Central memory CD8-positive, alpha-beta T cell (primary cell): ENCODE measurements at regions not wholly inside any gene's neighbourhood (a gene's known extent, or its start where the extent isn't known, plus 50 kb on each side); places are given as distances from the start of the nearest gene placed in this dataset.

Source experiments
- ATAC-seq: fragments of 150-1000 bp; cut with Tn5 transposase; replicated peaks from 2 replicates; pipeline ENCODE4 v1.10.0; 2022; ENCODE audit warnings: mild to moderate bottlenecking, moderate FRiP score, moderate number of reproducible peaks; ENCODE audit not compliant: poor library complexity, severe bottlenecking; ENCODE audit errors: extremely low read depth
- DNase-seq, 2 donors: peaks; one replicate each; pipeline ENCODE4 v3.0.0; 2021; ENCODE audit warnings: low spot score in 2 of 2
- H3K27ac Mint-ChIP-seq: one replicate; pipeline ENCODE4 v1.8.0; 2022; ENCODE audit warnings: low read depth, mild to moderate bottlenecking, moderate library complexity, mixed read lengths
- H3K27me3 Mint-ChIP-seq: one replicate; pipeline ENCODE4 v1.8.0; 2022; ENCODE audit warnings: mixed read lengths
- H3K36me3 Mint-ChIP-seq: one replicate; pipeline ENCODE4 v1.8.0; 2022; ENCODE audit warnings: mild to moderate bottlenecking, moderate library complexity, mixed read lengths; ENCODE audit not compliant: insufficient read depth
- H3K4me1 Mint-ChIP-seq: one replicate; pipeline ENCODE4 v1.8.0; 2022; ENCODE audit warnings: mixed read lengths
- H3K4me3 Mint-ChIP-seq: one replicate; pipeline ENCODE4 v1.8.0; 2022; ENCODE audit warnings: mild to moderate bottlenecking, moderate library complexity, mixed read lengths
- H3K9me3 Mint-ChIP-seq: one replicate; pipeline ENCODE4 v1.8.0; 2022; ENCODE audit warnings: mixed read lengths

DNA sequence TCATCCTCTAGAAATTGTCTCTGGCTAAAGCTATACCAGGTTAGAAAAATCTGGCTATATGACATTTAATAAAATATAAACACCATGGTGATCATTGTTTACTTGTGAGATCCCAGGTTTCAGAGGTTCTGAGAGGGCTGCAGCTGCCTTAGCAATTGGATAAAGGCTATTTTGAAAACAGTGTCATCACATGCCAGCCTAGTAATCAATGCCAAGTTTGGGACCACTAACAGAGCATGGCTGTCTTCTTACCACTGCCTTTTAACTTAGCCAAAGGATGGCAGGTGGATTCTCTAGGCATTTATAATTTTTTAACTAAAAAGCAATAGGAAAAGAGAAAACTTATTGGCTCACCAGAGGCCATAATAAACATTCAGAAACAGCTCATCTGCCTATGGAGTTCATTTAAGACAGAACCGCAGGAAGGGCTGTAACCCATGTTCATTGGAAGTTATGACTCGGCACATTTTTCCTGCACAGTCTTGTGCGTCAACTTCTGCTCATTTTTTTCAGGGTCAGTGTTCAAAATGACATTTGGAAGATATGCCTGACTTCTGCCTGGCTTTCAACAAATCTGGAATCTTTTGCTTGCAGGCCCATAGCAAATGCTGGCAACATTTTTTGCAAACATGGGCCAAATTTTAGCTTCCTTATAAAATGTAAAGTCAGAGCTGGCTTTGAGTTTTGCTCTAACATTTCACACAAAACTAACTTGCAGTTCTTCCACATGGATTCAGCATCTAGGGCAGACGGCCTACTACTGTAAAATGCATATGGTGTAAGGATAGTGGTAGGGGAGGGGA lies 476.0 kb upstream of the TBL1XR1 start:
- no peak overlapping the region for H3K4me3 Mint-ChIP-seq
- DNase-seq, result no peak
- no peak overlapping the region for H3K27ac Mint-ChIP-seq

DNA sequence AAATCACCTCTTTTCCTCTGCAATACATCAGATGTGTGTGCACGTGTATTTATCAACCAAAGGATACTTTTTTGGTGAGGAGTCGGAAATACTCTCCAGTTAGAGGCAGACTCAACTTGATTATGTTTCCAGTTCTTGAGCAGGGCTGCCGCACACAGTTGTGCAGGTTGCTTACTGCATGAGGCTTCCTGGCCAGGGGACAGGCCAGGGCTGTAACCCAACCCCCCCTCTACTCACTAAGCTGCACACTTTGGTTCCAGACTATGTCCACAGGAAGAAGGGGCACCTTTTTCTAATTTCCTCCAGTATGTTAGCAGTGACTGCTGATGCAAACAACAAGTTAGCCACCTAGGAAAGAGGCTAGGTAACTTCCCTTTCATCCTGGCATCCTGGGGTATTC lies 476.9 kb upstream of the TBL1XR1 start:
- DNase-seq (no peak), ATAC-seq (no peak)
- Mint-ChIP-seq H3K4me3 (no peak overlapping the region), H3K27ac (no peak overlapping the region), H3K36me3 (no peaks in the 10 kb centered on the region), H3K4me1 (peaks cover 6% of the 10 kb centered on the region), H3K9me3 (no peaks in the 10 kb centered on the region), H3K27me3 (no peaks in the 10 kb centered on the region)

More for the DNA sequence above, 476.0 kb upstream of the TBL1XR1 start:
- Mint-ChIP-seq H3K36me3 (no peaks in the 10 kb centered on the region), H3K9me3 (no peaks in the 10 kb centered on the region), H3K27me3 (no peaks in the 10 kb centered on the region), H3K4me1 (no peaks in the 10 kb centered on the region)
- no peak for ATAC-seq

DNA sequence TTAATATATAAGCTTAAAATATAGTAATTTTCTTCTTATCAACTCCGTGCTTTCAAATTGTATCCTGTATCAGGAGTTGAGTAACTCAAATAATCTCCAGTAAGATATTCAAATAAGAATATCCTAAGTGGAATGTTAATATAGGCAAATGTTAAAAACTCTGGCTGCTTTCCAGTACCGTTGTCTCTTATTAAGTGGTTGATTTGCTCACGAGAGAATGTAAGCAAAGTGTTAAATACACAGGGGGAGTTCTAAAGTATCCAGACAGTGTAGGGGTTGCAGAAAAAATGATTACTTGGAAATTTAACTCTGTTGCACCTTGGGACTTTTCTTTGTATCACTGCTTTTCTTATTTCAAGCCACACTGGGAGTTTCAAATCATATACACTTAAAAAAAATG lies 478.9 kb upstream of the TBL1XR1 start:
- no peak for ATAC-seq
- Mint-ChIP-seq H3K27ac (no peak overlapping the region), H3K4me1 (peaks cover 18% of the 10 kb centered on the region), H3K4me3 (no peak overlapping the region), H3K36me3 (no peaks in the 10 kb centered on the region), H3K27me3 (no peaks in the 10 kb centered on the region), H3K9me3 (no peaks in the 10 kb centered on the region)
- DNase-seq, result no peak

DNA sequence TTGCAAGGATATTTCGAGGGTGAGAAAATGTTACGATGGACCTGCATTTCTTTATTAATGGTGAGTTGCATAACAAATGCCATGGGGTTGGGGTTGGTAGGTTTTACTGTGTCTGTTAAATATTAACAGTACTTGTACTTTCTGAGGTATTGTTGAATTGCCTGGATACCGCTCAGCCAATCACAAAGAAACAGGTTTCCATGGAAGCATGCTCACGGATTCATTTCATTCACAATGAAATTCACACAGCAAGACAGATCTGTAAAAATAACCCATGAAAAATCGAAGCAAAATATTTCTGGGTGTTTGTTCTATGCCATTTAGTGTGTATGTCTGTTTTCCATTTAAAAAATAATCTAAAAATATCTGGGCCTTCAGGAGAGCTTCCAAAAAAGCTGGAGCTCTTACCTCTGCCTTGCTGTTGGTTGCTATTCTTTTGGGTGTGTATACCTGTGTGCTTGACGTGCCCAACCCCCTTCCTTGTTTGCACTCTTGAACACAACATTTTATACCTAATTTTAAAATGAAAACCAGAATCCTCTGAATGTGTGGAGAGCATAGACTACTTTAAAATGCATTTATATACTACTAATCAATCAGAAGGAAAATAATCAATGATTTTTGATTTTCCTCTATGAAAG lies 479.8 kb upstream of the TBL1XR1 start:
- Mint-ChIP-seq H3K4me1 (peaks cover 27% of the 10 kb centered on the region), H3K4me3 (no peak overlapping the region), H3K27me3 (no peaks in the 10 kb centered on the region), H3K9me3 (no peaks in the 10 kb centered on the region), H3K27ac (no peak overlapping the region), H3K36me3 (no peaks in the 10 kb centered on the region)
- ATAC-seq, result no peak
- DNase-seq, result no peak

DNA sequence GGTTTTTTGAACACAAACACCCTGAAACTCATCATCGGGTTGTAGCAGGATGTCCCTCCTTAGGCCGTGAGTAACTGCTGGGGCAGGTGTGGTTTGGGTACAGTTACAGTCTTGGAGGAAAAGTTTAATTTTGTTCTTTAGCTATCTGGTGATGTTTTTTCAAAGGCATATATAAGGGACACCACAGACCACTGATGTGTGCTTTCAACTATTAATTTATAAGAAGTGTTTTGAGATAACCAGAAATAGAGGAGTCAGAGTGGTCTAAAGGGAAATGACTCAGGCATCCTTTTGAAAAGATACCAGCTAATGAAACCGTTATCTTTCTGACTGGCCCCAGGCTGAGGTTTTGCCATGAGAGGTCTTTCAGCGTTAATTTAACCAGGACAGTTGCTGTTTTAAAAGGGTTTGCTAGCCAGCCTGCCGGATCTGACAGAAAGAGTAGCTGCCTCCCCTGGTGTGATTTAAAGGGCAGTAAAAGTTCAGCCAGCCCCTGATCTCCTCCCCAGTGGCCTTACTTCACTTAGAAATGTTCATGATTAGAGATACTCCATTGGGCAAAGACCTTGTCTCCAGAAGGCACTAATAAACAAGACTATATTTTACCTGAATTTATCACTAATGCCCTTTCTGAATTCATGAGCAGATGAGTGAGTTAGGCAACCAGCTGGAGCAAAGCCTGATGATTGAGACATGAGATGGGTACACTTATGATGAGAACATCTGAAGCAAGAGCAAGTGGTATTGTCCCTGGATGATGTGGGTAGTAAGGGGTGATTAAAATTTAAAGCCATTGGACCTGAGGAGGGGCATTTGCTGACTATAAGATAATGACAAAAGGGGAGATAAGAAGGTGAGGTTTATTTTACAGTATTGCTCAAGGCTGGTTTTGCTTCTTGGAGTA lies 482.5 kb upstream of the TBL1XR1 start:
- DNase-seq (no peak), ATAC-seq (peak; percentile 45)
- Mint-ChIP-seq H3K9me3 (no peaks in the 10 kb centered on the region), H3K27me3 (no peaks in the 10 kb centered on the region), H3K4me3 (no peak overlapping the region), H3K27ac (peak overlapping the region; percentile 72), H3K36me3 (peaks cover 1% of the 10 kb centered on the region), H3K4me1 (peaks cover 47% of the 10 kb centered on the region)

DNA sequence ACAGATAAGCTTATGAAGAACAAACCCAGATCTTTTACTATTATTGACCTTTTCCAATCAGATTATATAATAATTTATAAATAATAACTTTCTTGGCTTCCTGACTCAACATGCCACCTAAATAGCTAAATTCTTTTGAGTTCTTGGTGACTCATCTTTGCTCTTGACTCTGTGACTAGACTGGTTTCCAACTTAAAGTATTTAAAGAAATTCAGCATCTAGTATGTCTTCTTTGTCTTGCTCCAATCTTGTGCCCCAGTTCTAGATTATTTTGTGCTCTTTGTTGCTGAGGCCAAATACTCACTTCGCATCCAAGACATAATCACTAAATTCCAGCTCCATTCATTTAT lies 483.2 kb upstream of the TBL1XR1 start:
- H3K36me3 Mint-ChIP-seq, result peaks cover 1% of the 10 kb centered on the region
- peaks cover 47% of the 10 kb centered on the region for H3K4me1 Mint-ChIP-seq
- H3K4me3 Mint-ChIP-seq, result no peak overlapping the region
- no peaks in the 10 kb centered on the region for H3K27me3 Mint-ChIP-seq
- ATAC-seq (no peak), DNase-seq (no peak)
- no peaks in the 10 kb centered on the region for H3K9me3 Mint-ChIP-seq
- peak overlapping the region; percentile 72 for H3K27ac Mint-ChIP-seq

DNA sequence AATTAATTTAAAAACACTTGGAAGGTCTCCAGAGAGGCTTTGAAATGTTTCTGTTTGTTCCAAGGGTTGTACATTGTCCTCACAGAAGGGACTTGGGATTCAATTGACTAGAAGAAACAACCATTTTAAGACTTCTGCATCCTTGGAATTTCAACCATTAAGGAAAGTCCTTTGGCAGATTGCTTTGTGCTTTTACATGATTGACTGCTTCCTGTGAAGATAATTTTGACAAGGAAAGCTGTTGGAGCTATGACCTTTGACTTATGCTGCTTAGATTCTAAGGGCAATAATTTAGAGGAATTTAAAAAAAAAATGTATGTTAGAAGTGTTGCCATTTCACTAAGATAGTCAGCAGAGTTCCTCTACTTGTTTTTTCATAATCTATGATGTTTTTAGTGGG lies 483.9 kb upstream of the TBL1XR1 start:
- no peak for ATAC-seq
- Mint-ChIP-seq H3K9me3 (no peaks in the 10 kb centered on the region), H3K36me3 (peaks cover 1% of the 10 kb centered on the region), H3K27me3 (no peaks in the 10 kb centered on the region), H3K4me3 (no peak overlapping the region), H3K27ac (peak overlapping the region; percentile 8), H3K4me1 (peaks cover 47% of the 10 kb centered on the region)
- DNase-seq, result no peak

DNA sequence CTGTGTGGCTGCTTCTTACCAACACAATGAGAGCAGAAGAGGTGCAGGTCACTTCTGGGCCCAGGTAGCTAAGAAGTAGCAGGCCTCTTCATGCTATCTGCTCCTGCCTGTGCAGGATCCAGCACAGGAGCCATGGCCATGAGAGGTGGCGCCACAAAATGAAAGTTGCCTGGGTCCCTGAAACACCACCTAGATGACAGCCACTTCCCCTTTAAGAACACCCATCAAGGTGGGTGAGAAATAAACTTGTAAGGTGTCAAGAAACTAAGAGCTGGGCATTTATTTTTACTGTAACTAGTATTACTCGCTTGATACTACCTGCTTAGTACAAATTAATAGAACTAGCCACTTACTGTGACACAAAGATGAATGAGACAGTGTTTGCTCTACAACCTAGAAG lies 484.6 kb upstream of the TBL1XR1 start:
- H3K27ac Mint-ChIP-seq, result peak overlapping the region; percentile 8
- DNase-seq (no peak), ATAC-seq (peak; percentile 25)
- H3K9me3 Mint-ChIP-seq, result no peaks in the 10 kb centered on the region
- H3K36me3 Mint-ChIP-seq, result peaks cover 1% of the 10 kb centered on the region
- no peaks in the 10 kb centered on the region for H3K27me3 Mint-ChIP-seq
- peak overlapping the region; percentile 55 for H3K4me3 Mint-ChIP-seq
- H3K4me1 Mint-ChIP-seq, result peaks cover 47% of the 10 kb centered on the region

DNA sequence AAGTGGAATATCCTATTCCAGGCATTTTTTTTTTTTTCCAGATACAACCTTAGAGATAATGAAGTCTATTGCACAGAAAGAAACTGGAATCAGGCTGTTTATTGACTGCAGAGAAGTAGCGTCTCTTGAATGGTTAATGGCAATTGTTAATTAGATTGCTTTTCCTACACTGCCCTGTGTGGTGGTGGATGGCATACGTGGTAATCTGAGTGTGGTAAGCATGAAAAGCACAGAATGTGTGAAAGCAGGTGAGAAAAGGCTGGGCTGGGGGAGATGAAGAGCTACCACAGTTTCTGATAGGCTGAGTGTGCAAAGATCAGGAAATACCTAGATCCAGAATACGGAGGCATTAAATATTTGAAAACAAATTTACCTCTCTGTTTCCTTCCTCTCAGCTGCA lies 486.3 kb upstream of the TBL1XR1 start:
- ATAC-seq (peak; percentile 88), DNase-seq (peak in 1 of 2 donors; percentile 38)
- no peaks in the 10 kb centered on the region for H3K9me3 Mint-ChIP-seq
- peaks cover 1% of the 10 kb centered on the region for H3K36me3 Mint-ChIP-seq
- H3K4me1 Mint-ChIP-seq, result peaks cover 47% of the 10 kb centered on the region
- H3K27ac Mint-ChIP-seq, result no peak overlapping the region
- H3K4me3 Mint-ChIP-seq, result peak overlapping the region; percentile 36
- no peaks in the 10 kb centered on the region for H3K27me3 Mint-ChIP-seq

DNA sequence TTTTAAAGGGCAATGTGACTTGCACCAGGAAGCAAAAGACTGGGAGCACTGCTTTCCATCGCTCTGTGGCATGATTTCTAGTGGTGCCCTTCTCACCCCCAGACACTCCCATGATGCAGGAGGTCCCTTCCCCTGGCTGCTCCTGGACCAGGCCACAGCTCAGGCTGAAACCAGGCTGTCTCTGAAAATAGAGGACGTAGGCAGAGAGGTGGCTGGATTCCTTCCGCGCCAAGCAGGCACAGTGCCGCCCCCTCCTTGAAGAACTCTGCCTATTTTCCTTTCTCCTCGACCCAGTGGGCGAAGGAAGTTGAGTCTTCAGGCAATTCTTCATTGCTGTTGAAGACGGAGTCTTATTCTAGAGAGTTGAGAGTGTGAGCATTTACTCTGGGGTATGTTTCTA lies 489.4 kb upstream of the TBL1XR1 start:
- H3K27ac Mint-ChIP-seq, result no peak overlapping the region

DNA sequence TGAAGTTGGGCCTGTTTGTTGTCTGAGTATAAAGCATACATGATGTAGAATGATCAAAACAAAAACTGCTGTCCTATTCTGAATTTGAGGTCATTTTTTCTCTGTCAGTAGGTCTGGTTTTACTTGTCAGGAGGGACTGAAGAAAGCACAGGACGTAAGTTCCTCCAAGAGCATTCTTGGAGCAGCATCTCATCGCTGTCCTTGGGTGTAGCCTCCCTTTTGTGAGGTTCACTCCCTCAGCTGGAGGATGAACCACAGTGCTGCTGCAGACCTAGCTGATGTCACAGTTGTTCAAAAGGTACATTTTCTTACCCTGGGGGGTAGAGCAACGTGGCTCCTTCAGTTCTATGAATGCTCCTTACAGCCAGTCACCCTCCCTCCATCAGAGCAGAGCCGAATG lies 490.0 kb upstream of the TBL1XR1 start:
- peaks cover 1% of the 10 kb centered on the region for H3K36me3 Mint-ChIP-seq
- H3K9me3 Mint-ChIP-seq, result no peaks in the 10 kb centered on the region
- no peak overlapping the region for H3K4me3 Mint-ChIP-seq
- no peak overlapping the region for H3K27ac Mint-ChIP-seq
- H3K27me3 Mint-ChIP-seq, result no peaks in the 10 kb centered on the region
- H3K4me1 Mint-ChIP-seq, result peaks cover 17% of the 10 kb centered on the region
- DNase-seq, result no peak
- ATAC-seq, result no peak

More for the DNA sequence above, 489.4 kb upstream of the TBL1XR1 start:
- DNase-seq (no peak), ATAC-seq (no peak)
- Mint-ChIP-seq H3K27me3 (no peaks in the 10 kb centered on the region), H3K4me1 (peaks cover 24% of the 10 kb centered on the region), H3K9me3 (no peaks in the 10 kb centered on the region), H3K36me3 (peaks cover 1% of the 10 kb centered on the region), H3K4me3 (no peak overlapping the region)

DNA sequence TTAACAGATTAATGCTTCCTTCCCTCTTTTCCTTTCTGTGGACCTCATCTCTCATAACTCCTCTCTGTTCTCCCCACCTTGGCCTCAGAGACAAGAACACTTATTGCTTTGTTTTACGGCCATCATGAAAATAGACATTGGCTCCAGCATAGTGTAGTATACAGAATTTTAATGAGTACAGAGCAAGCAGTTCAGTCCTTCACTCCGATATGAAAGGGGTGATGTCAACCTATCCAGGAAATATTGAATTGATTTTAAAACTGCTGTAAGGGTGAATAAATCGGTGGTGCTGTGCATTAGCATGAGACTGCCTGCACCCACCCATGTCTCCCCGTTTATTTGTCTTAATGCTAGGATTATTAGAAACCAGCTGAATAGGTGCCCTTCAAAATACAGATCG lies 490.9 kb upstream of the TBL1XR1 start:
- no peaks in the 10 kb centered on the region for H3K27me3 Mint-ChIP-seq
- DNase-seq (no peak), ATAC-seq (no peak)
- H3K36me3 Mint-ChIP-seq, result no peaks in the 10 kb centered on the region
- no peaks in the 10 kb centered on the region for H3K9me3 Mint-ChIP-seq
- H3K4me3 Mint-ChIP-seq, result no peak overlapping the region
- peaks cover 9% of the 10 kb centered on the region for H3K4me1 Mint-ChIP-seq
- no peak overlapping the region for H3K27ac Mint-ChIP-seq
